ENCODE measurements at regions not wholly inside any gene's neighbourhood (a gene's known extent, or its start where the extent isn't known, plus 50 kb on each side); places are given as distances from the start of the nearest gene placed in this dataset.
"Not testable (repeated sequence)": the region's sequence is repeated elsewhere in the genome, so short reads cannot be mapped to it uniquely, and the experiment has no call there.

GRCh38 chr5:40453689-40454088 is 226.0 kb upstream of the PTGER4 start:
- in situ Hi-C loops (cut with MboI; ENCODE audit: low sequenced_read_pairs) = no loop called here

DNA sequence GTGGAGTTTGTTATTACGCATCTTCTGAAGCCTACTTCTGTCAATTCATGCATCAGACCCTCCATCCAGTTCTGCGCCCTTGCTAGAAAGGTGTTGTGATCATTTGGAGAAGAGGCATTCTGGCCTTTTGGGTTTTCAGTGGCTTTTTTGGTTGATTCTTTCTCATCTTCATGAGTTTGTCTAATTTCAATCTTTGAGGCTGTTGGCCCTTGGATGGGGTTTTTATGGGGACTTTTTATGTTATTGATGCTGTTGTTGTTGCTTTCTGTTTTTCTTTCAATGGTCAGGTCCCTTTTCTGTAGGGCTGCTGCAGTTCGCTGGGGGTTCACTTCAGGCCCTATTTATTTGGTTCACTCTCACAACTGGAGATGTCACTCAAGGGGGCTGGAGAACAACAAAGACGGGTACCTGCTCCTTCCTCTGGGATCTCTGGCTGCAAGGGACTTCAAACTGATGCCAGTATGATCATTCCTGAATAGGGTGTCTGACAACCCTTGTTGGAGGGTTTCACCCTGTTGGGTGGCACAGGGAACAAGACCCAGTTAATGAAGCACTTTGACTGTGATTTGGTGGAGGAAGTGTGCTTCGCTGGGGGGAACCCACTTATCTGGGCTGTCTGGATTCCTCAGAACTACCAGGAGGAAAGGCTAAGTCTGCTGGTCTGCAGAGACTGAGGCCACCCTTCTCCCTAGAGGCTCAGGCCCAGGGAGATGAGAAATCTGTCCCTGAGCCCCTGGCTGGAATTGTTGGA is 226.7 kb upstream of the PTGER4 start:
- in situ Hi-C loops (cut with MboI; ENCODE audit: low sequenced_read_pairs) = no loop called here

DNA sequence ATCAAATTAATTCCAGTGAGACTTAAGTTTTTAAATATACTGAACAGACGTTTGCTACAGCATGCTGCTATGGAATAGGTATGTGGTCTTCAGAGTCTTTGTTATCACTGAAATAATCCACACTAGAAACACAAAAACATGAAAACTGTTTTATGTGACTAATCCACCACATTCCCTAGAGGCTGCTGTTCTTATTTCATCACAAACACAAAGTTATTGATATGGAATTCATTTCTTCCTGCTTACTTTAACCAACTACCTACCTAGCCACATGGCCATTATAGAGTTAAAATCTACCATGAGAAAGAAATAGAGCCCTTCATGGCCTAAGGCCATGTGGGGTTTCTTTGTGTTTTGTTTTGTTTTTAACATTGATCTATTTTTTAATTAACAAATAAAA is 232.3 kb upstream of the PTGER4 start:
- in situ Hi-C loops (cut with MboI; ENCODE audit: low sequenced_read_pairs) = no loop called here

GRCh38 chr5:40446910-40447309 is 232.8 kb upstream of the PTGER4 start:
- in situ Hi-C loops (cut with MboI; ENCODE audit: low sequenced_read_pairs) = no loop called here

DNA sequence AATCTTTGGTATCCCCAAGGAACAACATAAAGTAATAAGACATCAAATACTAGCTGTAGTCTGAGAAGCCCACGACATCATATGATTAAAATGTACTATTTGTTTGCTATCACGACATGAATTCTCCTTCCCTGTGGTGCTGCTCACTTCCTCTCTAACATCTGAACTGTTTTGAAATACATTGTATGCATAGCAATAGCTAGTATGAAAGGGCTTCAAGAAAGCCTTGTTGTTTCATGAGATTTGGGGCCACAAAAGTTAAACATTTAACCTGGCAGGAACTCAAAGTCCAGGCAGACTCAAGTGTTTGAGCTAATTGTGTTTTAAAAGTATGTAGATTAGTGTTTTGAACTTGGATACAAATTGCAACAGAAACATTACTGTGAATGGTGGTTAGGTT is 237.4 kb upstream of the PTGER4 start:
- in situ Hi-C loops (cut with MboI; ENCODE audit: low sequenced_read_pairs) = no loop called here

DNA sequence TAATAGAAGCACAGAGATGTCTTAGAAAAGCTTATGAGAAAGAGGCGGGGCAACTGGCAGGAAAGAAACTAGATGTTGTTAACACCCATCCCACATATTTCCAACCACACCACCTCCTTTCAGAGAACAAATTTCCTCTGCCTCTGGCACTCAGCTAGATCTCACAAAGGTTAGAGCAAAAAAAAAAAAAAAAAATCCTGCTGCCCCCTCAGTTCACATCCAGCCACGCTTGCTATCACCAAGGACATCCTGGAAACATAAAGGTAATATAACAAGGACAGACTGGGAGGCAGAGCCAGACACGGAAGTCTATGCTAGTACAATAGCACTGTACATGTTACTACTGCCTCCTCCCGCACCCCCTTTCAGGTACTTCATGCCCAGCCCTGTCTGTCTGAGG is 238.0 kb upstream of the PTGER4 start:
- in situ Hi-C loops (cut with MboI; ENCODE audit: low sequenced_read_pairs) = no loop called here

- in situ Hi-C loops (cut with MboI; ENCODE audit: low sequenced_read_pairs) = no loop called here
Observed at GRCh38 chr5:40440746-40441145, 239.0 kb upstream of the PTGER4 start.

DNA sequence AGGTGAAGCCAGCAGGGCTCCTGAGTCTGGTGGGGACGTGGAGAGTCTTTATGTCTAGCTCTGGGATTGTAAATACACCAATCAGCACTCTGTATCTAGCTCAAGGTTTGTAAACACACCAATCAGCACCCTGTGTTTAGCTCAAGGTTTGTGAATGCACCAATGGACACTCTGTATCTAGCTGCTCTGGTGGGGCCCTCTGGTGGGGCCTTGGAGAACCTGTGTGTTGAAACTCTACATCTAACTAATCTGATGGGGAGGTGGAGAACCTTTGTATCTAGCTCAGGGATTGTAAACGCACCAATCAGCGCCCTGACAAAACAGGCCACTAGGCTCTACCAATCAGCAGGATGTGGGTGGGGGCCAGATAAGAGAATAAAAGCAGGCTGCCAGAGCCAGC is 240.6 kb upstream of the PTGER4 start:
- in situ Hi-C loops (cut with MboI; ENCODE audit: low sequenced_read_pairs) = not testable (repeated sequence)

- in situ Hi-C loops (cut with MboI; ENCODE audit: low sequenced_read_pairs) = not testable (repeated sequence)
Observed at GRCh38 chr5:40438646-40439045, 241.1 kb upstream of the PTGER4 start.

DNA sequence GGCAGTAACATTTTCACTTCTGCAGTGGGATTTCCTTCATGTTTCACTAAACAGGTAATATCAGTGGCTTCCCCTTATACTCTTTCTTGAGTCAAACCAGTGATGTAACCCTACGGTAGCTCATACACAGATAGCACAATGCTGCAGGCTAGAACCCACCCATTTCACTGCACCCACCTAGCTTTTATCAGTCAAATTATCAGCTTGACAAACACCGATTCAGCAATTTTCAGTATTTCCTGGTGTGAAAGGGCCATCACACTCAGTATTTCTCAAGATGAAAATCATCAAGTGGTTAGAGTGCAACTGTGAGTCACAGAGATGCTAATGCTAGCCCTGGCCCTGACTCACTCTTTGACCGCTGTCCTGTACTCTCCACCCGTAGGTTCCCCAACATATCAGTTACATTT is 242.3 kb upstream of the PTGER4 start:
- in situ Hi-C loops (cut with MboI; ENCODE audit: low sequenced_read_pairs) = no loop called here

GRCh38 chr5:40436535-40437237 is 243.0 kb upstream of the PTGER4 start:
- in situ Hi-C loops (cut with MboI; ENCODE audit: low sequenced_read_pairs) = no loop called here

GRCh38 chr5:40435706-40436105 is 244.0 kb upstream of the PTGER4 start:
- in situ Hi-C loops (cut with MboI; ENCODE audit: low sequenced_read_pairs) = not testable (repeated sequence)

GRCh38 chr5:40432836-40433235 is 246.9 kb upstream of the PTGER4 start:
- in situ Hi-C loops (cut with MboI; ENCODE audit: low sequenced_read_pairs) = no loop called here

DNA sequence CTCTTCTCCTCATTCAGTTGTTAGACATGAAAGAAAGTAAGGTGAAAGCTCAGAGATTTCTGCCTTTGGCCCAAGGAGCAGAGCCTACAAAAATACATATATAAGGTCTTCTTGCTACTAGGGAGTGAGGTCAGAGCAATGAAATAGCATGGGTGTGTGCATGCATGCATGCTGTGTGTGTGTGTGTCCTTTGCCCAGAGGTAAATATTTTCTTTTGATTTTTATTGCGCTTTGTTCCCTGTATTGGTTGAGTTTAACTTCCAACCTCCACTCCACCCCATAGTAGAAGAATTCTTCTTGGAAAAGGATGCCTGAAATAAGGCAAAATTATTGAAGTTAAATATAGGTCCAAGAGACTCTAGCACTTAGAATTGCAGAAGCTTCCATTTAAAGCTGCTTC is 248.0 kb upstream of the PTGER4 start:
- in situ Hi-C loops (cut with MboI; ENCODE audit: low sequenced_read_pairs) = no loop called here

GRCh38 chr5:40430101-40430710 is 249.5 kb upstream of the PTGER4 start:
- in situ Hi-C loops (cut with MboI; ENCODE audit: low sequenced_read_pairs) = no loop called here

DNA sequence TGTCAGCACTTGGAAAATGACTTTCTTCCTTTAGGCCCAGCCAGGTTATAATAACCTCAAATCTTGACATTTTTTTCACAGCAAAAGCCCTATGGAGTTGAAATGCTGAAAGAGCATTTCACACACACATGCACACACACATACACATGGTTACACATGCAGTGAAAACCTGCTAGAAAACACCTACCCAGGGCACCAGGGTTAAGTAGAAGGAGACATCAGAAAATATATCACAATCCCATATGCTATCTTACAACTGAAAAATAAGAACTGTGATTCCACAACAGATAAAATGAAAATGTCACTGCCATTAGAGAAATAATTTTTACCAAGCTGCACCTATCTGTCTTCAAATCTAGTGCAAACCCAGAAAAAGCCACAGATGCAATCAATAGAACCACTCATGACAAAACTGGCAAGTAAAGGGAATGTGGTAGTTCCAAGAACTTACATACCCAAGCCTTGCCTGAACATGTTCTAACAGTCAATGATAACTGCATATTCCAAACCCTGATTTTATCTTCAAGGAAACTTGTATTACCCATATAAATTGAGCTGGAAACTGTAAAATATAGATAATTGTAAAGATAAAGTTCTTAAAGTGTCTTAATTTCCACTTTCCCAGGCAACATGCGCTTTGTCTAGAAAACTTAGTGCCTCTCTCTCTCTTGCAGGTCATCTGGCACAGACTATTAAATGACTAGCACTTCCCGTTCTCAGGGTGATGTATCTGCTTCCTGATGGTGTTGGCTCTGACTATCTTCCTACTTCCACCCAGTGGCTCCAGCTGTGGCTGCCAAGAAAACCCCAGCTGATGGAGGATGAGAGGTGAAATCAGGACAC is 250.2 kb upstream of the PTGER4 start:
- in situ Hi-C loops (cut with MboI; ENCODE audit: low sequenced_read_pairs) = no loop called here

DNA sequence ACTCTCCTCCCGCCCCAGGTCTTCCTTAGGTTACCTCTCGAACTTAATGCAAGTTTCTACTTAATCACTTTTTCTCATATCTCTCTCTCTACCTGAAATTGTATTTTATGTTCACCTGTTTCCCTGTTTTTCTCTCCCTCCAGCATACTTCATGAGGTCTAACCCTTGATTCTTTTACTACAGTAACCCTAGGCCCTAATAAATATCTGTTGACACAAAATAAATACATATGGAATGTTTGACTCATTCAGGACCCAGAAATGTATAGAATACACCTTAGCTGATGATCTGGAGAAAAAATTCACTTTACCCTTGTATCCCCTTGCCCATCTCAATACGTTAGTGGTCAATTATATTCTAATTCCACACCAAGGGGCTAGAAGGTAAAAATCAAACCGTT is 250.9 kb upstream of the PTGER4 start:
- in situ Hi-C loops (cut with MboI; ENCODE audit: low sequenced_read_pairs) = no loop called here

- in situ Hi-C loops (cut with MboI; ENCODE audit: low sequenced_read_pairs) = no loop called here
Observed at GRCh38 chr5:40428126-40428525, 251.6 kb upstream of the PTGER4 start.

DNA sequence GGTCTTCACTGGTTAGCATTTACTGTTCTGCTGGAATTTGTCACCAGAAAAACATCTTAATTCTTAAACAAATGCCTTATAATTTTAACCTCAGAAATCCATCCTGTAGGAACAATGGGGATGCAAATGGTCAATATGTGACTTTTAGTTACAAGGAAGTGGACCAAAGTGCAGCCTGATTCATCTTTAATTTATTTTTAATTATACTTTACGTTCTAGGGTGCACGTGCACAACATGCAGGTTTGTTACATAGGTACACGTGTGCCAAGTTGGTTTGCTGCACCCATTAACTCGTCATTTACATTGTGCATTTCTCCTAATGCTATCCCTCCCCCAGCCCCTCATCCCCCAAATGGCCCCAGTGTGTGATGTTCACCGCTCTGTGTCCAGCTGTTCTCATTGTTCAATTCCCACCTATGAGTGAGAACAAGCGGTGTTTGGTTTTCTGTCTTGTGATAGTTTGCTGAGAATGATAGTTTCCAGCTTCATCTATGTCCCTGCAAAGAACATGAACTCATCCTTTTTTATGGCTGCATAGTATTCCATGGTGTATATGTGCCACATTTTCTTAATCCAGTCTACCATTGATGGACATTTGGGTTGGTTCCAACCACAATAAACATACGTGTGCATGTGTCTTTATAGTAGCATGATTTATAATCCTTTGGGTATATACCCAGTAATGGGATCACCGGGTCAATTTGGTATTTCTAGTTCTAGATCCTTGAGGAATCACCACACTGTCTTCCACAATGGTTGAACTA is 262.5 kb upstream of the PTGER4 start:
- in situ Hi-C loops (cut with MboI; ENCODE audit: low sequenced_read_pairs) = not testable (repeated sequence)

DNA sequence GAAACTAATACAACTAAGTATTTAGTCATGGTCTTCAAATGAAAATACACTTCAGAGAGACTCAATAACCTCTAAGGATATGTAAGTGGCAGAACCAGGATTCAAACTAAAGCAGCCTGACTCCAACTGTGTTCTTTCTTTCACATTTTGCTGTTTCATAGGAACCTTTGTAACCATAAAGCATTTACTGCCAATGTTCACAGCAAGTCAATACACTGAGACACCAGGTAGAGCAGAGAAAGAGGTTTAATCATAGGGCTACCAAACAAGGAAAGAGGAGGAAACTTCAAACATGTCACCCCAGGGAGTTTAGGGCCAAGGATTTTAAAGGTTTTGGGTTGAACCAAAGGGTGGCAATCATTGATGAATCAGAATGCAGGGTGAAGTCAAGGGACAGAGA is 263.1 kb upstream of the PTGER4 start:
- in situ Hi-C loops (cut with MboI; ENCODE audit: low sequenced_read_pairs) = no loop called here

DNA sequence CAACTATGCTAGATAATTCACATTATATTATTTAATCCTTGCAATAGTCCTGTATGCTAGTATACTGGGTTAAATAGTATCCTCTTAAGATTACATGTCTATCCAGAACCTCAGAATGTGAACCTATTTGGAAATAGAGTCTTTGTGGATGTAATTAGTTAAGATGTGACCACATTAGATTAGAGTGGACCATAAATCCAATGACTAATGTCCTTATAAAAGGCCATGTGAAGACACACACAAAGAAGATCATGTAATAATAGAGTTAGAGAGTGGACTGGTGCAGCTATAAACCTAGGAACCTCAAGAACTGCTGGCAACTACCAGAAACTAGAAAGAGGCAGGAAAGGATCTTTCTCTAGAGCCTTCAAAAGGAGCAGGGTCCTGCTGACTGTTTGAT is 263.6 kb upstream of the PTGER4 start:
- in situ Hi-C loops (cut with MboI; ENCODE audit: low sequenced_read_pairs) = no loop called here

Measured in hTERT RPE-1 (cell line).